Neural progenitor cell (in vitro differentiated cells): ENCODE measurements at regions not wholly inside any gene's neighbourhood (a gene's known extent, or its start where the extent isn't known, plus 50 kb on each side); places are given as distances from the start of the nearest gene placed in this dataset.

Experiments
- DNase-seq: peaks from one replicate; pipeline ENCODE4 v3.0.0-alpha.2; 2016; ENCODE audit warnings: low spot score
- H2AFZ ChIP-seq: fragments of 200-600 bp; sonication (generic); replicated peaks from 2 replicates; pipeline ENCODE4 v1.6.1; 2016; ENCODE audit warnings: antibody characterized with exemption
- H3F3A ChIP-seq: fragments of 200-600 bp; sonication (generic); 2 replicates; pipeline ENCODE4 v1.6.1; 2016; ENCODE audit warnings: antibody characterized with exemption, low read depth
- H3K27ac ChIP-seq: fragments of 200-600 bp; sonication (generic); 2 replicates; pipeline ENCODE4 v1.5.1; 2016; ENCODE audit warnings: mild to moderate bottlenecking
- H3K27me3 ChIP-seq: fragments of 200-600 bp; sonication (generic); 2 replicates; pipeline ENCODE4 v1.6.1; 2016; ENCODE audit warnings: mild to moderate bottlenecking, moderate library complexity
- H3K36me3 ChIP-seq: fragments of 200-600 bp; sonication (generic); 2 replicates; pipeline ENCODE4 v1.5.1; 2016
- H3K4me1 ChIP-seq: fragments of 200-600 bp; sonication (generic); 2 replicates; pipeline ENCODE4 v1.6.1; 2016; ENCODE audit warnings: mixed run types
- H3K4me2 ChIP-seq: fragments of 200-600 bp; sonication (generic); 2 replicates; pipeline ENCODE4 v1.6.1; 2016
- H3K4me3 ChIP-seq: fragments of 200-600 bp; sonication (generic); 2 replicates; pipeline ENCODE4 v1.5.1; 2016
- H3K79me2 ChIP-seq: fragments of 200-600 bp; sonication (generic); 2 replicates; pipeline ENCODE4 v1.6.1; 2016; ENCODE audit warnings: low read depth
- H3K9ac ChIP-seq: fragments of 200-600 bp; sonication (generic); 2 replicates; pipeline ENCODE4 v1.6.1; 2016
- H3K9me3 ChIP-seq: fragments of 200-600 bp; sonication (generic); 2 replicates; pipeline ENCODE4 v1.5.1; 2016; ENCODE audit warnings: low read depth
- H4K20me1 ChIP-seq: fragments of 200-600 bp; sonication (generic); 2 replicates; pipeline ENCODE4 v1.6.1; 2016; ENCODE audit warnings: low read depth
- H3K27ac Mint-ChIP-seq: 3 replicates; pipeline ENCODE4 v1.8.0; 2021; ENCODE audit warnings: mixed read lengths
- H3K27me3 Mint-ChIP-seq: 2 replicates; pipeline ENCODE4 v1.8.0; 2022; ENCODE audit warnings: low read depth, mild to moderate bottlenecking, inconsistent platforms, moderate library complexity, mixed read lengths; ENCODE audit not compliant: insufficient read depth
- H3K36me3 Mint-ChIP-seq: 3 replicates; pipeline ENCODE4 v1.8.0; 2021; ENCODE audit warnings: mixed read lengths
- H3K4me1 Mint-ChIP-seq: 3 replicates; pipeline ENCODE4 v1.8.0; 2021; ENCODE audit warnings: mixed read lengths
- H3K4me3 Mint-ChIP-seq: 3 replicates; pipeline ENCODE4 v1.8.0; 2021; ENCODE audit warnings: mild to moderate bottlenecking, moderate library complexity, mixed read lengths
- H3K9me3 Mint-ChIP-seq: 3 replicates; pipeline ENCODE4 v1.8.0; 2020; ENCODE audit warnings: mixed read lengths
- EZH2 ChIP-seq: fragments of 200-600 bp; sonication (generic); IDR thresholded peaks from 2 replicates; pipeline ENCODE4 v1.6.1; 2017; ENCODE audit warnings: antibody characterized with exemption, mild to moderate bottlenecking, moderate library complexity
- EZH2phosphoT487 ChIP-seq: fragments of 200-600 bp; sonication (generic); IDR thresholded peaks from 2 replicates; pipeline ENCODE4 v1.6.1; 2017; ENCODE audit warnings: antibody characterized with exemption
- TF ChIP-seq, protein P1 (sequence below): fragments of 200-600 bp; sonication (generic); IDR thresholded peaks from 2 replicates; pipeline ENCODE4 v1.5.1; 2017; ENCODE audit warnings: antibody characterized with exemption, mild to moderate bottlenecking

DNA sequence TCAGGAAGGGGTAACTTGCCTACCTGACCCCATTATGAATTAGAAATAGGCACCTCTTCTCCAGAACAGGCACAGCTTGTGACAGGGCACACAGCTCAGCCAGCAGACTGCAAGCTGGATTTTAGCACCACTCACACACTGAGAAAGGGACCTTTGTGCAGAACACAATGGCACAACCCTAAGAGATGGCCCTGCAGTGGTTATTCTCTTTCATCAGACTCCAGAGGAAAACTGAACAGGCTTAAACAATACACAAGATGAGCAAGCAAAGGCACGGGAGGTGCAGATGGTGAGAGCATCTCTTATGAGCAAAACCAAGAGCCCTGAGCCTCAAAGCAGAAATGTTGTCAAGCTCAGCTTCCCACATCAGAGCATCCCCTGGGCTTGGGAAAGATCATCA, 93.8 kb upstream of the LRRC55 start:
- peaks cover 10% of the 10 kb centered on the region for H3K4me1 ChIP-seq
- H4K20me1 ChIP-seq = no peaks in the 10 kb centered on the region
- Mint-ChIP-seq H3K4me3 (no peak overlapping the region), H3K27ac (peak overlapping the region; percentile 4), H3K4me1 (peaks cover 3% of the 10 kb centered on the region), H3K36me3 (no peaks in the 10 kb centered on the region), H3K9me3 (no peaks in the 10 kb centered on the region), H3K27me3 (no peaks in the 10 kb centered on the region)
- TF ChIP-seq, protein P1, sequence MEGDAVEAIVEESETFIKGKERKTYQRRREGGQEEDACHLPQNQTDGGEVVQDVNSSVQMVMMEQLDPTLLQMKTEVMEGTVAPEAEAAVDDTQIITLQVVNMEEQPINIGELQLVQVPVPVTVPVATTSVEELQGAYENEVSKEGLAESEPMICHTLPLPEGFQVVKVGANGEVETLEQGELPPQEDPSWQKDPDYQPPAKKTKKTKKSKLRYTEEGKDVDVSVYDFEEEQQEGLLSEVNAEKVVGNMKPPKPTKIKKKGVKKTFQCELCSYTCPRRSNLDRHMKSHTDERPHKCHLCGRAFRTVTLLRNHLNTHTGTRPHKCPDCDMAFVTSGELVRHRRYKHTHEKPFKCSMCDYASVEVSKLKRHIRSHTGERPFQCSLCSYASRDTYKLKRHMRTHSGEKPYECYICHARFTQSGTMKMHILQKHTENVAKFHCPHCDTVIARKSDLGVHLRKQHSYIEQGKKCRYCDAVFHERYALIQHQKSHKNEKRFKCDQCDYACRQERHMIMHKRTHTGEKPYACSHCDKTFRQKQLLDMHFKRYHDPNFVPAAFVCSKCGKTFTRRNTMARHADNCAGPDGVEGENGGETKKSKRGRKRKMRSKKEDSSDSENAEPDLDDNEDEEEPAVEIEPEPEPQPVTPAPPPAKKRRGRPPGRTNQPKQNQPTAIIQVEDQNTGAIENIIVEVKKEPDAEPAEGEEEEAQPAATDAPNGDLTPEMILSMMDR = no peak
- TF ChIP-seq EZH2phosphoT487 (no peak), EZH2 (no peak)
- H3K27ac ChIP-seq = no peak overlapping the region
- no peaks in the 10 kb centered on the region for H3K36me3 ChIP-seq
- no peak overlapping the region for H3K4me3 ChIP-seq
- peak; percentile 34 for DNase-seq
- H2AFZ ChIP-seq = peak overlapping the region; percentile 23
- H3K79me2 ChIP-seq = no peaks in the 10 kb centered on the region
- peak overlapping the region; percentile 49 for H3K4me2 ChIP-seq
- H3K9ac ChIP-seq = no peak overlapping the region
- H3K27me3 ChIP-seq = no peaks in the 10 kb centered on the region
- H3K9me3 ChIP-seq = no peaks in the 10 kb centered on the region
- no peaks in the 10 kb centered on the region for H3F3A ChIP-seq

DNA sequence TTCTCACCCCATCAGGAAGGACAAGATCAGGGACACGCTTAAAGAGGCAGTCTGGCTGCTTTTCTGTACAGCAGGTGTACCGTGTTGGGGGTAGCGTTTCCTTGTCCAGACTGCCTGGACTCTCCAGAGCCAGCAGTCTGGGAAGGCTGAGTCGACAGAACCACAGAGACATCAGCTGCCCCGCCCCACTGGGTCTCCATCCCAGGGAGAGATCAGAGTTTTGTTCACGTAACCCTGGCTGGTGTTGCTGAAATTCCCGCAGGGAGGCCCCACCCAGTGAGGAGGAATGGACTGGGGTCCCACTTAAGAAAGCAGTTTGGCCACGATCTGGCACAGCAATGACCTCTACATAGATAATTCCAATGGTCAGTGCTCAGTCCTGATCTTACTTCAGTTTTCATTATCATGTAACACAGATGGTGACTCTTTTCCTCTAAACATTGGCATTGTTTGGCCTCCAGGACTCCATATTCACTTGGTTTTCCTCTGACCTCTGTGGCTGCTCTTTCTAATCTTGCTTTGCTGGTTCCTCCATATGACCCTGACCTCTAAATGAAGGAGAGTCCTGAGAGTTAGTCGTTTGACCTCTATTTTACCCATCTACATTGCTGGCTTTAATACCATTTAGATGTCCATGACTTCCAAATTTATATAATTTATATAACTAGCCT, 89.6 kb upstream of the LRRC55 start:
- DNase-seq = no peak
- Histone ChIP-seq H3K9me3 (no peaks in the 10 kb centered on the region), H4K20me1 (no peaks in the 10 kb centered on the region), H3K27ac (no peak overlapping the region), H3K4me3 (no peak overlapping the region), H2AFZ (no peak overlapping the region), H3K4me1 (peaks cover 10% of the 10 kb centered on the region), H3K9ac (no peak overlapping the region), H3K36me3 (no peaks in the 10 kb centered on the region), H3K27me3 (no peaks in the 10 kb centered on the region), H3K4me2 (no peak overlapping the region), H3K79me2 (no peaks in the 10 kb centered on the region), H3F3A (no peaks in the 10 kb centered on the region)
- no peak overlapping the region for H3K4me3 Mint-ChIP-seq
- no peaks in the 10 kb centered on the region for H3K4me1 Mint-ChIP-seq
- no peaks in the 10 kb centered on the region for H3K27me3 Mint-ChIP-seq
- no peak overlapping the region for H3K27ac Mint-ChIP-seq
- peaks cover 2% of the 10 kb centered on the region for H3K9me3 Mint-ChIP-seq
- no peak for TF ChIP-seq EZH2phosphoT487
- TF ChIP-seq EZH2 = no peak
- TF ChIP-seq, protein P1 = no peak
- H3K36me3 Mint-ChIP-seq = no peaks in the 10 kb centered on the region

DNA sequence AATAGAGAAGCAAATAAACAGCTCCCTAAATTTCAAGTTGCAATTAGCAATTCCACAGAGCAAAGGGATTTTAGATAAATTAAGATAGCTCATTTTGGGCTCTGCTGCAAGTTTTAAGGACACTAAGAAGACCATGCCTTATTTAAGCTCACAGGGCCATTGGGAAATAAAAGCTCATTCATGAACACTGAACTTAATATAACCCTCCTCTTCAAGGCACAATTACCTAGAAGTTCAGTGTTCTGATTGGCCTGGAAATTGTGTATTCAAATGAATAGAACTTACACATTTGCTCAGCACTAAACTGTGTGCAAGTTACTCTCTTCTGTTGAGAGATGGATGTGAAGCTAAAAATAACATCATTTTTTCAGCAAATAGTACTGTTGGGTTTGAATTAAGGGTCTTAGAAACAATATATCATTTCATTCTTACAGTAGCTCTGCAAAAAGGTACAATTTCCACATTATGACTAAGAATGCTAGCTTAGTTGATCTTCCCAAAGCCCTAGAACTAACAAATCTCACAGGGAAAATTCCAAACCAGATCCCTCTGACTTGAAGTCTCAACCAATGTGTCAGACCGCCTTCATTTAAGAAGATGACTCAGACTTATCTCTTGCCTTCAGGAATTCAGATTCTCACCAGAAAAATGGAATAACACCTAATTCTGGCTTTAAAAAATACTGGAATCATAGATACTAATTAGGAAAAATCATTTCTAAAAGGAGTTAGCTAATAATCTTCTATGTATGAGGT, 87.4 kb upstream of the LRRC55 start:
- Mint-ChIP-seq H3K4me3 (no peak overlapping the region), H3K36me3 (no peaks in the 10 kb centered on the region), H3K27ac (no peak overlapping the region), H3K27me3 (no peaks in the 10 kb centered on the region), H3K9me3 (peaks cover 2% of the 10 kb centered on the region), H3K4me1 (no peaks in the 10 kb centered on the region)
- Histone ChIP-seq H4K20me1 (no peaks in the 10 kb centered on the region), H3K9ac (no peak overlapping the region), H3K79me2 (no peaks in the 10 kb centered on the region), H3K9me3 (no peaks in the 10 kb centered on the region), H3F3A (no peaks in the 10 kb centered on the region), H3K27ac (no peak overlapping the region), H2AFZ (no peak overlapping the region), H3K36me3 (no peaks in the 10 kb centered on the region), H3K4me1 (no peaks in the 10 kb centered on the region), H3K4me3 (no peak overlapping the region), H3K27me3 (no peaks in the 10 kb centered on the region), H3K4me2 (no peak overlapping the region)
- no peak for DNase-seq
- no peak for TF ChIP-seq EZH2
- TF ChIP-seq, protein P1 = no peak
- no peak for TF ChIP-seq EZH2phosphoT487
